HK-2 (cell line): ENCODE measurements at regions not wholly inside any gene's neighbourhood (a gene's known extent, or its start where the extent isn't known, plus 50 kb on each side); places are given as distances from the start of the nearest gene placed in this dataset.
A peak's percentile ranks its signal among the peaks of the same experiment; 100 is the strongest.
"Not testable (repeated sequence)": the region's sequence is repeated elsewhere in the genome, so short reads cannot be mapped to it uniquely, and the experiment has no call there.

ENCODE experiments used
- DNase-seq: peaks from one replicate; pipeline ENCODE4 v3.0.0-alpha.2; 2018; ENCODE audit not compliant: unreplicated experiment

DNA sequence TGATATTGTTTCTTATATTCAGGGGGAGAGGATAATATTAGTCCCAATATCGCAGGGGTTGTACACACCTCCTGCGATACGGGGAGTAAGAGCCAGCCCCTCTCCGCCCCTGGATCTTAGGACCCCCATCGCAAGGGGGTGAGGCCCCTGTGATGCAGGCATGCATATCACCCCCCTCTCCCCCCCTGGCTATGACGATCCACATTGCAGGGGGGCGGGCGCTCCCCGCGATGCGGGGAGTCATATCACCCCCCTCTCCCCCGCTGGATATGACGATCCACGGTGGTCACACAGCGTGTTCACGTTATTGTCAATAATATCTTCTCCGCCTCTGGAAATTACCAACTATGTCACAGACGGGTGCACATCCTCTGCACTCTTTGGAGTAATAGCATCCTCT is 420.7 kb downstream of the DIRAS2 start:
- DNase-seq: not testable (repeated sequence)

- peak; percentile 23 for DNase-seq
Measured at GRCh38 chr9:90226839-90227338, 415.7 kb downstream of the DIRAS2 start.

GRCh38 chr9:90233081-90233480 is 409.5 kb downstream of the DIRAS2 start:
- DNase-seq: not testable (repeated sequence)

DNA sequence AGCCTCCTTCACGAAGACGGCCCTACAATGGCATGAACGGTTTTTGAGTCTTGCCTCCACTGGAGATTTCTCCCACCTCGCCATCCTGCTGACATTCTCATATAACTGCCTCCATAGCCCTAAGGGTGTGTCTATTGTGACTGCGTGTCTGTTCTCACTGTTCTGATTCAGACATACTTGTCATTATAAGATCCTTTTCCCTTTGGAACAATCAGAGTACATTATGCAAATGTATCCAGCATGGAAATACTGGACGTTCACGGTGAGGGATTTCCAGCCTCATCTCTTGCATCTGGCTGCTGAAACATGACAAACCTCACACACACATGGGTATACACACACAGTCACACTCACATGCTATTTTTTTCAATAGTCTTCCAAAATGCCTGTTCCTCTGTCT is 402.1 kb downstream of the DIRAS2 start:
- no peak for DNase-seq

DNA sequence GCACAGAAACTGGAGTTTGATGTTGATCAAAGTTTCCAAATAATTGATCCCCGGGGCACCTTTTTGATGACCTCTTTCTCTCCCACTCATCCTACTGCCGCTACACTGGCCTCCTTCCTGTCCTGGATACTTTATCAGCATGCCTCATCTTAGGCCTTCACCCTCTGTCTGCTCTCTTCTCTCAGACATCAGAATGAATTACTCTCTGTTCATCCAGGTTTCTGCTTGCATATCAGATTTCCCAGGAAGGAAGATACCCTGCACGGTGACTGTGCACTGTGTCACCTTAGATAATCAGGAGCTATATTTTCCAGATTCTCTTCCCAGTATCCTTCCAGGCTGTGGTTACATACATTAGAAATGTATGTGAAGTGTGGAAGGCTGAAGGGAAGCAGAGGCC is 397.0 kb downstream of the DIRAS2 start:
- DNase-seq: no peak

GRCh38 chr9:90249094-90249493 is 393.5 kb downstream of the DIRAS2 start:
- no peak for DNase-seq

DNA sequence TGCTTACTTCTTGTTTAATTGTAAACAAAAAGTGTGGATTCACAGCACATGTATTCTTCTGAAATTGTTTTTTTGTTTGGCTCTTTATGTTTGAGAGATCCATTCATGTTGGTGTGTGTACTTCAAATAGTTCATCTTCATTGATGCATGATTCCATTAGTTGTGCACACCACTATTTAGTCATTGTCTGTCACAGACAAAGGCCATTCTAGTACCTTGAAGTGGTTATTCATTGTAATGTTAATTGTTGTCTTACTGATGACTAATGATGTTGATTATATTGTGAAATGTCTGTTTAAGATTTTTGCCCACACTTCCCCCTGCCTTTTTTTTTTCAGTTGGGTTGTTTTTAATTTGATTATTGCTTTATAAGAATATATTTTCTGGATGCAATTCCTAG is 391.3 kb downstream of the DIRAS2 start:
- no peak for DNase-seq

DNA sequence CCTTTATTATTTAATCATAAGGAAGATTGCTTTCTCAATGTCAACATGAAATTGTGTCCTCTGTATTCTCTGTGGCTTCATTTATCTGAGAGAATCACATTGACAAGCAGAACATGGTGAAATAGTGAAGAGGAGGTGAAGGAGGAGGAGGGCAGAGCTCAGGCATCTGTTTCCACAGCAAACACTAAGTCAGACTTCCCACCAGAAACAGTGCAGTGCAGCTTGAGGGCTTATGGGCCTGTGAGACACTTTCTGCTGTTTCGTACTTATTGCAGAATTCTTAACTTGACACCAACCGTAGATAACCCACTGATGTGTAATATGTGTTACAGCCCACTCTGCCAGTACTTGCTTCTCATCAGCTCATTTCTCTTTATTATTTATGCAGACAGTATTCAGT is 386.3 kb downstream of the DIRAS2 start:
- no peak for DNase-seq

DNA sequence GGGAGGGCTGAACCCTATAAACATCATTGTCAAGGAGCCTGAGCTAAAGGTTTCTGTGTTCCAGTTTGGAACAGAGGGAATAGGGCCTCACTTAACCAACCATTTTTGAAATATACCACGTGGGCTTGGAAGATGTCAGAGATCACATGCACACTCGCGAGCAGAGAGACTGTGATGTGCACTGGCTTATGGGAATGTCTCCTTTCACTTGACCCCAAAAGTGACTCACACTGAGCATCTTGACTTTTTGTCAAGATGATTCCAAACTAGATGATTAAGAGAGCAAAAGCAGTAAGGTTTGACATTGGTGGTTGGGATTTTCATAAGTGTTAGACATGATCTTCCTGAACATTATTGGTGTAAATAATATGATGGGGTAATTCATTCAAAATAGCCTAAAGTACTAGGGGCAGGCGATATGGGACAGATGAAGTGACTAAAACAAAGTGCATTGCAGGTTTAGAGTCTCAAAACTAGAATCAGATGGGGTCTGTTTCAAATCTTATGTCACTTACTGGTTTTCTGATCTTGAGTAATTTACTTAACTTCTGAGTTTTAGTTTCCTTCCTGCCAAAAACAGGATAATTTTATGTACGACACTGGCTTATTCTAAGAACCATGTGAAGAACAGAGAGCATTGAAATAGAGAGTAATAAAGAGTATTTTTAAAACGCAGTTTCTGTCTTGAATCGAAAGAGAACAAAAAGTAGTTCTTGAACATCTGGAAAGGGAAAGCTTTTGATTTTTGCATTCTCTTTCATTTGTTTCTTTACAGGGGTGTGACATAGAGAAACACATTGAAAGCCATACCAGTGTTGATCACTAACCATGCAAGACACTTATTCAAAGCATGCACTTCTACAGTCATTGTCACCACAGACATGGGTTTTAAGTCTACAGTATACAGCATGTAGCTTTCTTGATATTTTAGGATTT is 383.0 kb downstream of the DIRAS2 start:
- no peak for DNase-seq

GRCh38 chr9:90261698-90262097 is 380.9 kb downstream of the DIRAS2 start:
- no peak for DNase-seq

- no peak for DNase-seq
Measured at GRCh38 chr9:90268613-90269012, 374.0 kb downstream of the DIRAS2 start.

DNA sequence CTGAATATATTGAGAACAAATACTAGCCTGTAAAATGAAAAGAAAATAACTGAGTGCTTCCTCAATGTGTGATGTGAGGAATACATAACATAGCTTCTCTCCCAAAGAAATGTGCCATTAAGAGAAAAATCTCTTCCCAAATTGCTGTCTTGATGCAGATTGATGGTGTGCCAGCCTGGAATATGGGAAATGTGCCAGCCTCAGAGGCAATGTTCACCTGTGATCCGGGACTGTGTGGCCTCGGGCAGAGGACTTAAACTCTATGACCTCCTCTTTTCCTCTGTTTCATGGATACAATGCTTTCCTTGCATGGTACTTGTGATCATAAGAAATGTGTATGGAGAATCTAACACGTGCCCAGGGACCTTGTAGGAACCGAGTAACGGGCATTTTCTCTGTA is 370.9 kb downstream of the DIRAS2 start:
- no peak for DNase-seq

DNA sequence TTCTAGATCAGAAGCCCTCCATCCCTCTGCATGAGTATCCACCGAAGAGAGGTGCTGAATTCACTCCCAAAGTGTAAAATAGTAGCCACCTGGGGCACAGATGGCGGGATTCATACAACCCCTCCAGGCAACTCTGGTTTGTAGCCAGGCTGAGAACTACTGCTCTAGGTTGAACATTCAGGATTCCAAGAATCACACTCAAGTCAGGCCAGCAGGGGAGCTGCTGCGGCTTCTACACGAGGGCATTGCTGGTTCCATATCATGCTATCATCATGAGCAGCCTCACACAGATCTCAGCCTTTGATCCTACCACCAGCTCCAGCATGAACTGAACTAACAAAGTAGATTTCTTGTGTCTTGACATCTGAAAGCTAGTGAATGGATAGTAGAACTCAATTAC is 367.9 kb downstream of the DIRAS2 start:
- no peak for DNase-seq

- no peak for DNase-seq
Measured at GRCh38 chr9:90285946-90286345, 356.7 kb downstream of the DIRAS2 start.

DNA sequence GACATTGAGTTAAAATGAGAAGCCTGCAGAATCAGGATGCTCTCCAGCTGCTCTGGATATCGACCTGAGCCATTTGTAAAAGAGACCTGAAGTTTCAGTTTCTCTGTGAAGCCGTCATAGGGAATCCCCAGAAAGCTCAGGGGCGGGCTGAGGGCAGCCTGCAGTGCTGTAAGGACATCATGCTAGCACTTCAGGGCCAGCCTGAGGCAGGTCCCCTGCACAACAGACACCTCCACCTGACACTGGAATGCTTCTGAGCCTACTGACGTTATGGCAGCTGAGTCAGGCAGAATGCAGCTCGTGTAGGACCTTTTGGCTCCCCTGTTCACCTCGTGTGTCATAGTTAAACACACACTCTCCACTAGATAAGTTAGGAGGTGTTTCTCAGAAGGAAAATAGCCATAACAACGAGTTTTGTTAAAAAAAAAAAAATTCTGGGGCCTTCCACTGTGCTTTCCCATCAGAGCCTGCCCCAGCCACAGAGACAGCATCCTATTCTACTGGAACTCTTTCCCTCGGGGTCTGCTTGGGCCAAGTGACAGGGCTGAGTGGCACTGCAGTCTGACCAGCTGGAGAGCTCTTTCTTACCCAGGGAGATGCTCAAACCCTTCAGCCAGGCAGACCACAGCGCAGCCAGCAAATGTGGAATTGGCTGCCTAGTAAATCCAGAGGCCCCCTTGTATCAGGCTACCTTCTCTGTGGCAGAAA is 354.9 kb downstream of the DIRAS2 start:
- DNase-seq: no peak

GRCh38 chr9:90288275-90288639 is 354.4 kb downstream of the DIRAS2 start:
- DNase-seq: no peak

DNA sequence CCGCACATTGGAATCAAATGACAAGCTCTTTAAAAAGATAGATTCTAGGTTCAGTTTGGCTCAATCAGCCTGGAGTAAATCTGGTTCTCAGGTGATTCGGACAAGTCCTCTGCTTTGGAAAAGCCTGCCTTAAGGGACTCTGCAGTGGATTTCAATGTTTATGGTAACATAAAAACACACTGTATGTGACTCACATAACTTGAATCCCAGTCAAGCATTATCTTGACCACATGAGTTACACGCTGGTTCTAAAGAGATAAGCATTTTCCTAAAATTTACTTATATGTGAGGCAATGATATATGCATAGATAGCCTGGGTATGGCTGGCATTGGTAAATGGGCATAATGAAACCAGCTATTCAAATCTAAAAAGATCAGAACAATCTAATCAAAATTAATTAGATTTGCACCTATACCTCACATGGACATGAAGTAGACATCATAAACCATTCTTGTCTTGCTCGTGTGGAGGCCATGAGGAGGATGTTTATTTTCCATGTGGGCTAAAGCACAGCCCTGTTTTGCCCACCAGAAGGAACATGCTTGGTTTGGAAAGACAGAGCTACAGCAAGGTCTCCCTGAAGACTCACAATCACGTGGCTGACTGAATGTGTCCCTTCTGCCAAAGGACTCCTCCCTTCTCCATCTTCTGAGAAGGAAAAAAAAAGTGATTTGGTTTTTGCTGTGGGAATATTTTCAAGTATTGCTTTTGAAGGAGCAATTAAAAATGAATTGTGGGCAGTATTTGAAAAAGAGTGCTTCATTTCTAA is 351.7 kb downstream of the DIRAS2 start:
- DNase-seq: no peak

DNA sequence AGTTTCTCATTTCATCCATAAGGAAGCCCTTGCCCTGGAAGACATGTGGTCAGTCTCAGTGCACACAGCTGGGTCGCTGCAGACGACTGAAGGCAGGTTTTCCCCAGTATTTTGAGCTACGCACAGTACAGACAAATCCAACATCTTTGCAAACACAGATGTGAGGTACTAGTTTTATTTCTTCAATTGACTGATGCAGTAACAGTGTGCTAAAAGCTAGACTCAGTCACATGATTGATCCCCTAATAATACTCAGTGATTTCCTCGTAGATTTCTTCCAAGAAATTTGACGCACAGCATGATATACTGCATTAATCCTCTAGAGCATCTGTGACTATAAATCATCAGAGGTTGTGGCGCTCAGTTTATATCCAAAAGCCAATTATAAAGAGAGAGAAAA is 346.1 kb downstream of the DIRAS2 start:
- DNase-seq: no peak

- no peak for DNase-seq
Measured at GRCh38 chr9:90299968-90300367, 342.7 kb downstream of the DIRAS2 start.

DNA sequence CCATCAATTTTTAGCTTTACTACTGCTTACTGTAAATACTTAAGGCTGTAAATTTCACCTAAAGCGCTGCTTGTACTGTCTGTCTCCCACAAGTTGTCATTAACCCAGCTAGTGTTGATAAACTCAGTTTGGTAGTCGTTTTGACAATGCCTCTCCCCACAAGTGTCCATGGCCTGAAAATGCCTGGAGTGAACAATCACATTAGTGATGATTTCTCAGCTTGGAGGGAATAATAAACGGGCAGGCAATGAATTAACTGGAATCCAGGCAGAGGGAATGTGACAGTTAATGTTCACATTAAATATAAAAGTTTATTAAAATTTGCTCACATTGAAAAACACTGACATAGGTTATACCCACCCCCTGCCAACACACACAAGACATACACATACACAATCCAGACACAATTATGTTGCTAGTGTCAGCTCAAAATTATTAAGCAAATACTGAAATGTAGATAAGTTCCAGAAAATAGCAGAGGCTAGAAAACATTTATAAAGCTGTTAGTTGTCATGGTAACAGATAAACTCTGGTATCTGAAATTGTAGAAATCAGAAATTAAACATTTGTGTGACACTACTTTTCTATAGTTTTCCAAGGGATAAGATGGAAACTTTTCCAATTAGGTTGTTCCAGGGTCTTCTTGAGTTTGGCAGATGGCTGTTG is 341.9 kb downstream of the DIRAS2 start:
- DNase-seq: no peak

- peak; percentile 66 for DNase-seq
Measured at GRCh38 chr9:90301277-90301653, 341.4 kb downstream of the DIRAS2 start.

- DNase-seq: no peak
Measured at GRCh38 chr9:90303655-90304054, 339.0 kb downstream of the DIRAS2 start.
